HEK293T (cell line): ENCODE measurements at regions not wholly inside any gene's neighbourhood (a gene's known extent, or its start where the extent isn't known, plus 50 kb on each side); places are given as distances from the start of the nearest gene placed in this dataset.

Experiments
- ARNT ChIP-seq: fragments of 450-650 bp; IDR thresholded peaks from 2 replicates; pipeline ENCODE4 v1.6.1; 2017; ENCODE audit warnings: mild to moderate bottlenecking
- BHLHE40 ChIP-seq: fragments of 450-650 bp; IDR thresholded peaks from 2 replicates; pipeline ENCODE4 v1.6.1; 2016; ENCODE audit warnings: mild to moderate bottlenecking, moderate library complexity, borderline replicate concordance
- CTBP1 ChIP-seq: fragments of 450-650 bp; IDR thresholded peaks from 2 replicates; pipeline ENCODE4 v1.6.1; 2016; ENCODE audit warnings: borderline replicate concordance
- ELF4 ChIP-seq: fragments of 450-650 bp; IDR thresholded peaks from 2 replicates; pipeline ENCODE4 v1.6.1; 2017; ENCODE audit warnings: antibody characterized with exemption
- FOXK2 ChIP-seq: fragments of 450-650 bp; IDR thresholded peaks from 2 replicates; pipeline ENCODE4 v1.6.1; 2016; ENCODE audit warnings: mild to moderate bottlenecking
- HDGF ChIP-seq: fragments of 450-650 bp; IDR thresholded peaks from 2 replicates; pipeline ENCODE4 v1.6.1; 2017; ENCODE audit warnings: antibody characterized with exemption, borderline replicate concordance
- L3MBTL2 ChIP-seq: fragments of 450-650 bp; conservative IDR thresholded peaks from 2 replicates; pipeline ENCODE4 v1.6.1; 2016; ENCODE audit warnings: mild to moderate bottlenecking
- LEF1 ChIP-seq: fragments of 450-650 bp; IDR thresholded peaks from 2 replicates; pipeline ENCODE4 v1.6.1; 2017; ENCODE audit warnings: mild to moderate bottlenecking, borderline replicate concordance
- NFRKB ChIP-seq: fragments of 450-650 bp; IDR thresholded peaks from 2 replicates; pipeline ENCODE4 v1.6.1; 2016; ENCODE audit warnings: mild to moderate bottlenecking, moderate library complexity
- SP1 ChIP-seq: fragments of 450-650 bp; IDR thresholded peaks from 2 replicates; pipeline ENCODE4 v1.6.1; 2017
- ZNF384 ChIP-seq: fragments of 450-650 bp; IDR thresholded peaks from 2 replicates; pipeline ENCODE4 v1.6.1; 2016
- TF ChIP-seq, protein P1 (sequence below): fragments of 450-650 bp; IDR thresholded peaks from 2 replicates; pipeline ENCODE4 v1.6.1; 2016

GRCh38 chr6:21734204-21734603 is 140.7 kb downstream of the SOX4 start:
- TF ChIP-seq ELF4 (no peak), SP1 (no peak), ZNF384 (no peak), BHLHE40 (no peak), FOXK2 (no peak), CTBP1 (no peak), ARNT (no peak), HDGF (no peak), LEF1 (no peak), NFRKB (no peak), L3MBTL2 (no peak)
- TF ChIP-seq, protein P1, sequence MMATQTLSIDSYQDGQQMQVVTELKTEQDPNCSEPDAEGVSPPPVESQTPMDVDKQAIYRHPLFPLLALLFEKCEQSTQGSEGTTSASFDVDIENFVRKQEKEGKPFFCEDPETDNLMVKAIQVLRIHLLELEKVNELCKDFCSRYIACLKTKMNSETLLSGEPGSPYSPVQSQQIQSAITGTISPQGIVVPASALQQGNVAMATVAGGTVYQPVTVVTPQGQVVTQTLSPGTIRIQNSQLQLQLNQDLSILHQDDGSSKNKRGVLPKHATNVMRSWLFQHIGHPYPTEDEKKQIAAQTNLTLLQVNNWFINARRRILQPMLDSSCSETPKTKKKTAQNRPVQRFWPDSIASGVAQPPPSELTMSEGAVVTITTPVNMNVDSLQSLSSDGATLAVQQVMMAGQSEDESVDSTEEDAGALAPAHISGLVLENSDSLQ, result no peak
